ENCODE measurements at regions not wholly inside any gene's neighbourhood (a gene's known extent, or its start where the extent isn't known, plus 50 kb on each side); places are given as distances from the start of the nearest gene placed in this dataset.

DNA sequence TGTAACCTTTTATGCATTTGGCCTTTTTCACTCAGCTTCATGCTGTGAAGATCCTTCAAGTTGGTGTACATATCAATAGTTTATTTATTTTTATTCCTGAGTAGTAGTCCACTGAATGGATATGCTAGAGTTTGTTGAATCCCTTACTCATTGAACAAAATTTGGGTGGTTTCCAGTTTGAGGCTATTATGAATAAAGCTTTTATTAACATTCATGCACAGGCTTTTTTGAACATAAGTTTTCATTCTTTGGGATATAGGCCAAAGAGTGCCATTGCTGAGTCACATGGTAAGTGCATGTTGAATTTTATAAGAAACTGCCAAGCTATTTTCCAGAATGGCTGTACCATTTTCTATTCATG is 59.5 kb upstream of the CAPRIN2 start:
- TF ChIP-seq, protein P1, sequence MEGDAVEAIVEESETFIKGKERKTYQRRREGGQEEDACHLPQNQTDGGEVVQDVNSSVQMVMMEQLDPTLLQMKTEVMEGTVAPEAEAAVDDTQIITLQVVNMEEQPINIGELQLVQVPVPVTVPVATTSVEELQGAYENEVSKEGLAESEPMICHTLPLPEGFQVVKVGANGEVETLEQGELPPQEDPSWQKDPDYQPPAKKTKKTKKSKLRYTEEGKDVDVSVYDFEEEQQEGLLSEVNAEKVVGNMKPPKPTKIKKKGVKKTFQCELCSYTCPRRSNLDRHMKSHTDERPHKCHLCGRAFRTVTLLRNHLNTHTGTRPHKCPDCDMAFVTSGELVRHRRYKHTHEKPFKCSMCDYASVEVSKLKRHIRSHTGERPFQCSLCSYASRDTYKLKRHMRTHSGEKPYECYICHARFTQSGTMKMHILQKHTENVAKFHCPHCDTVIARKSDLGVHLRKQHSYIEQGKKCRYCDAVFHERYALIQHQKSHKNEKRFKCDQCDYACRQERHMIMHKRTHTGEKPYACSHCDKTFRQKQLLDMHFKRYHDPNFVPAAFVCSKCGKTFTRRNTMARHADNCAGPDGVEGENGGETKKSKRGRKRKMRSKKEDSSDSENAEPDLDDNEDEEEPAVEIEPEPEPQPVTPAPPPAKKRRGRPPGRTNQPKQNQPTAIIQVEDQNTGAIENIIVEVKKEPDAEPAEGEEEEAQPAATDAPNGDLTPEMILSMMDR (conservative IDR thresholded peaks at IDR 0.05; ENCODE audit: low read depth in 2 of 2): no peak
- TF ChIP-seq EZH2 (IDR thresholded peaks at IDR 0.05; ENCODE audit: low read depth, unreplicated experiment) (no peak), POLR2AphosphoS5 (IDR thresholded peaks at IDR 0.05; ENCODE audit: low read depth) (no peak), EZH2phosphoT487 (IDR thresholded peaks at IDR 0.05; ENCODE audit: unreplicated experiment) (no peak), ZNF331 (CRISPR knock-in tag; IDR thresholded peaks at IDR 0.05; ENCODE audit: low read depth) (no peak), CREB1 (CRISPR knock-in tag; IDR thresholded peaks at IDR 0.05; ENCODE audit: low read depth) (no peak), JUNB (IDR thresholded peaks at IDR 0.05; ENCODE audit: unreplicated experiment) (no peak), STAT1 (IDR thresholded peaks at IDR 0.05; ENCODE audit: unreplicated experiment) (no peak), ZNF114 (CRISPR knock-in tag; IDR thresholded peaks at IDR 0.05) (no peak), NANOG (IDR thresholded peaks at IDR 0.05; ENCODE audit: borderline replicate concordance) (no peak)
- TF ChIP-seq, protein P2, sequence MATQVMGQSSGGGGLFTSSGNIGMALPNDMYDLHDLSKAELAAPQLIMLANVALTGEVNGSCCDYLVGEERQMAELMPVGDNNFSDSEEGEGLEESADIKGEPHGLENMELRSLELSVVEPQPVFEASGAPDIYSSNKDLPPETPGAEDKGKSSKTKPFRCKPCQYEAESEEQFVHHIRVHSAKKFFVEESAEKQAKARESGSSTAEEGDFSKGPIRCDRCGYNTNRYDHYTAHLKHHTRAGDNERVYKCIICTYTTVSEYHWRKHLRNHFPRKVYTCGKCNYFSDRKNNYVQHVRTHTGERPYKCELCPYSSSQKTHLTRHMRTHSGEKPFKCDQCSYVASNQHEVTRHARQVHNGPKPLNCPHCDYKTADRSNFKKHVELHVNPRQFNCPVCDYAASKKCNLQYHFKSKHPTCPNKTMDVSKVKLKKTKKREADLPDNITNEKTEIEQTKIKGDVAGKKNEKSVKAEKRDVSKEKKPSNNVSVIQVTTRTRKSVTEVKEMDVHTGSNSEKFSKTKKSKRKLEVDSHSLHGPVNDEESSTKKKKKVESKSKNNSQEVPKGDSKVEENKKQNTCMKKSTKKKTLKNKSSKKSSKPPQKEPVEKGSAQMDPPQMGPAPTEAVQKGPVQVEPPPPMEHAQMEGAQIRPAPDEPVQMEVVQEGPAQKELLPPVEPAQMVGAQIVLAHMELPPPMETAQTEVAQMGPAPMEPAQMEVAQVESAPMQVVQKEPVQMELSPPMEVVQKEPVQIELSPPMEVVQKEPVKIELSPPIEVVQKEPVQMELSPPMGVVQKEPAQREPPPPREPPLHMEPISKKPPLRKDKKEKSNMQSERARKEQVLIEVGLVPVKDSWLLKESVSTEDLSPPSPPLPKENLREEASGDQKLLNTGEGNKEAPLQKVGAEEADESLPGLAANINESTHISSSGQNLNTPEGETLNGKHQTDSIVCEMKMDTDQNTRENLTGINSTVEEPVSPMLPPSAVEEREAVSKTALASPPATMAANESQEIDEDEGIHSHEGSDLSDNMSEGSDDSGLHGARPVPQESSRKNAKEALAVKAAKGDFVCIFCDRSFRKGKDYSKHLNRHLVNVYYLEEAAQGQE (IDR thresholded peaks at IDR 0.05; ENCODE audit: unreplicated experiment): no peak
- TF ChIP-seq, protein P3, sequence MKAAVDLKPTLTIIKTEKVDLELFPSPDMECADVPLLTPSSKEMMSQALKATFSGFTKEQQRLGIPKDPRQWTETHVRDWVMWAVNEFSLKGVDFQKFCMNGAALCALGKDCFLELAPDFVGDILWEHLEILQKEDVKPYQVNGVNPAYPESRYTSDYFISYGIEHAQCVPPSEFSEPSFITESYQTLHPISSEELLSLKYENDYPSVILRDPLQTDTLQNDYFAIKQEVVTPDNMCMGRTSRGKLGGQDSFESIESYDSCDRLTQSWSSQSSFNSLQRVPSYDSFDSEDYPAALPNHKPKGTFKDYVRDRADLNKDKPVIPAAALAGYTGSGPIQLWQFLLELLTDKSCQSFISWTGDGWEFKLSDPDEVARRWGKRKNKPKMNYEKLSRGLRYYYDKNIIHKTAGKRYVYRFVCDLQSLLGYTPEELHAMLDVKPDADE (IDR thresholded peaks at IDR 0.05): no peak
- TF ChIP-seq, protein P4, sequence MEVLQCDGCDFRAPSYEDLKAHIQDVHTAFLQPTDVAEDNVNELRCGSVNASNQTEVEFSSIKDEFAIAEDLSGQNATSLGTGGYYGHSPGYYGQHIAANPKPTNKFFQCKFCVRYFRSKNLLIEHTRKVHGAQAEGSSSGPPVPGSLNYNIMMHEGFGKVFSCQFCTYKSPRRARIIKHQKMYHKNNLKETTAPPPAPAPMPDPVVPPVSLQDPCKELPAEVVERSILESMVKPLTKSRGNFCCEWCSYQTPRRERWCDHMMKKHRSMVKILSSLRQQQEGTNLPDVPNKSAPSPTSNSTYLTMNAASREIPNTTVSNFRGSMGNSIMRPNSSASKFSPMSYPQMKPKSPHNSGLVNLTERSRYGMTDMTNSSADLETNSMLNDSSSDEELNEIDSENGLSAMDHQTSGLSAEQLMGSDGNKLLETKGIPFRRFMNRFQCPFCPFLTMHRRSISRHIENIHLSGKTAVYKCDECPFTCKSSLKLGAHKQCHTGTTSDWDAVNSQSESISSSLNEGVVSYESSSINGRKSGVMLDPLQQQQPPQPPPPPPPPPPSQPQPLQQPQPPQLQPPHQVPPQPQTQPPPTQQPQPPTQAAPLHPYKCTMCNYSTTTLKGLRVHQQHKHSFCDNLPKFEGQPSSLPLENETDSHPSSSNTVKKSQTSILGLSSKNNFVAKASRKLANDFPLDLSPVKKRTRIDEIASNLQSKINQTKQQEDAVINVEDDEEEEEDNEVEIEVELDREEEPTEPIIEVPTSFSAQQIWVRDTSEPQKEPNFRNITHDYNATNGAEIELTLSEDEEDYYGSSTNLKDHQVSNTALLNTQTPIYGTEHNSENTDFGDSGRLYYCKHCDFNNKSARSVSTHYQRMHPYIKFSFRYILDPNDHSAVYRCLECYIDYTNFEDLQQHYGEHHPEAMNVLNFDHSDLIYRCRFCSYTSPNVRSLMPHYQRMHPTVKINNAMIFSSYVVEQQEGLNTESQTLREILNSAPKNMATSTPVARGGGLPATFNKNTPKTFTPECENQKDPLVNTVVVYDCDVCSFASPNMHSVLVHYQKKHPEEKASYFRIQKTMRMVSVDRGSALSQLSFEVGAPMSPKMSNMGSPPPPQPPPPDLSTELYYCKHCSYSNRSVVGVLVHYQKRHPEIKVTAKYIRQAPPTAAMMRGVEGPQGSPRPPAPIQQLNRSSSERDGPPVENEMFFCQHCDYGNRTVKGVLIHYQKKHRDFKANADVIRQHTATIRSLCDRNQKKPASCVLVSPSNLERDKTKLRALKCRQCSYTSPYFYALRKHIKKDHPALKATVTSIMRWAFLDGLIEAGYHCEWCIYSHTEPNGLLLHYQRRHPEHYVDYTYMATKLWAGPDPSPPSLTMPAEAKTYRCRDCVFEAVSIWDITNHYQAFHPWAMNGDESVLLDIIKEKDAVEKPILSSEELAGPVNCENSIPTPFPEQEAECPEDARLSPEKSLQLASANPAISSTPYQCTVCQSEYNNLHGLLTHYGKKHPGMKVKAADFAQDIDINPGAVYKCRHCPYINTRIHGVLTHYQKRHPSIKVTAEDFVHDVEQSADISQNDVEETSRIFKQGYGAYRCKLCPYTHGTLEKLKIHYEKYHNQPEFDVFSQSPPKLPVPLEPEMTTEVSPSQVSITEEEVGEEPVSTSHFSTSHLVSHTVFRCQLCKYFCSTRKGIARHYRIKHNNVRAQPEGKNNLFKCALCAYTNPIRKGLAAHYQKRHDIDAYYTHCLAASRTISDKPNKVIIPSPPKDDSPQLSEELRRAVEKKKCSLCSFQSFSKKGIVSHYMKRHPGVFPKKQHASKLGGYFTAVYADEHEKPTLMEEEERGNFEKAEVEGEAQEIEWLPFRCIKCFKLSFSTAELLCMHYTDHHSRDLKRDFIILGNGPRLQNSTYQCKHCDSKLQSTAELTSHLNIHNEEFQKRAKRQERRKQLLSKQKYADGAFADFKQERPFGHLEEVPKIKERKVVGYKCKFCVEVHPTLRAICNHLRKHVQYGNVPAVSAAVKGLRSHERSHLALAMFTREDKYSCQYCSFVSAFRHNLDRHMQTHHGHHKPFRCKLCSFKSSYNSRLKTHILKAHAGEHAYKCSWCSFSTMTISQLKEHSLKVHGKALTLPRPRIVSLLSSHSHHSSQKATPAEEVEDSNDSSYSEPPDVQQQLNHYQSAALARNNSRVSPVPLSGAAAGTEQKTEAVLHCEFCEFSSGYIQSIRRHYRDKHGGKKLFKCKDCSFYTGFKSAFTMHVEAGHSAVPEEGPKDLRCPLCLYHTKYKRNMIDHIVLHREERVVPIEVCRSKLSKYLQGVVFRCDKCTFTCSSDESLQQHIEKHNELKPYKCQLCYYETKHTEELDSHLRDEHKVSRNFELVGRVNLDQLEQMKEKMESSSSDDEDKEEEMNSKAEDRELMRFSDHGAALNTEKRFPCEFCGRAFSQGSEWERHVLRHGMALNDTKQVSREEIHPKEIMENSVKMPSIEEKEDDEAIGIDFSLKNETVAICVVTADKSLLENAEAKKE (CRISPR knock-in tag; IDR thresholded peaks at IDR 0.05): no peak
